HCT116 (cell line): ENCODE measurements at regions not wholly inside any gene's neighbourhood (a gene's known extent, or its start where the extent isn't known, plus 50 kb on each side); places are given as distances from the start of the nearest gene placed in this dataset.

ENCODE experiments used
- ATAC-seq: fragments of 200-7000 bp; cut with Tn5 transposase; 2 replicates; pipeline ENCODE4 v1.9.1; 2020; ENCODE audit warnings: mild to moderate bottlenecking, moderate library complexity
- BruUV-seq: library from RNA; stranded (reverse); fragments of 400-500 nt; replicated peaks from 2 replicates; lab custom pipeline; 2021; lab: Mats Ljungman, UMichigan
- CTCF ChIA-PET: fragments of 300-600 bp; sonication (Branson Sonifier 250); formaldehyde crosslinking; loops from one replicate; lab custom pipeline; 2021; ENCODE audit warnings: antibody characterized with exemption; lab: Charles Lee
- POLR2A ChIA-PET: fragments of 300-600, 350-600 bp; sonication (Branson Sonifier 250); formaldehyde crosslinking; loops from one replicate; lab custom pipeline; 2021; ENCODE audit warnings: antibody characterized with exemption; lab: Charles Lee
- RAD21 ChIA-PET, 2 experiments: fragments of 300-600 bp; sonication (Branson Sonifier 250); formaldehyde crosslinking; loops; one replicate each; lab custom pipeline; 2023; ENCODE audit warnings: low total read pairs in 2 of 2; ENCODE audit not compliant: uncharacterized antibody in 2 of 2, unreplicated experiment in 2 of 2, low non-redundant PET in 1 of 2; lab: Charles Lee
- DNase-seq: peaks from one replicate; pipeline ENCODE4 v3.0.0-alpha.2; 2010; ENCODE audit warnings: low read depth, low spot score
- H2AFZ ChIP-seq: fragments of 200-600 bp; shearing (Covaris generic), sonication (generic); 2 replicates; pipeline ENCODE4 v1.6.1; 2017; ENCODE audit warnings: low read depth, mixed run types, mixed read lengths, antibody characterized with exemption, low read length; ENCODE audit not compliant: poor library complexity, severe bottlenecking
- H3K27ac ChIP-seq: 2 replicates; pipeline ENCODE4 v1.5.1; 2012; ENCODE audit warnings: low read depth, low read length
- H3K27me3 ChIP-seq: fragments of 200-600 bp; sonication (generic); 2 replicates; pipeline ENCODE4 v1.6.1; 2016; ENCODE audit warnings: mixed run types, low read length, mixed read lengths; ENCODE audit not compliant: insufficient read depth
- H3K36me3 ChIP-seq, 2 experiments: fragments of 200-500 bp in 1 of 2; fragments of 200-600 bp in 1 of 2; sonication (Bioruptor generic) in 1 of 2; sonication (generic) in 1 of 2; 2 replicates each; pipeline versions ENCODE4 v1.5.1 to v1.6.1; 2014 to 2016; ENCODE audit warnings: low read length in 2 of 2, inconsistent platforms in 1 of 2, mixed read lengths in 1 of 2, mixed run types in 1 of 2; ENCODE audit not compliant: insufficient read depth in 2 of 2, control insufficient read depth in 1 of 2
- H3K4me1 ChIP-seq, 2 experiments: fragments of 200-600 bp in 1 of 2; sonication (generic) in 1 of 2; 2 replicates each; pipeline versions ENCODE4 v1.5.1 to v1.6.1; 2012 to 2017; ENCODE audit warnings: low read length in 2 of 2, inconsistent platforms in 1 of 2, mild to moderate bottlenecking in 1 of 2, mixed read lengths in 1 of 2, mixed run types in 1 of 2, moderate library complexity in 1 of 2; ENCODE audit not compliant: insufficient read depth in 2 of 2, control insufficient read depth in 1 of 2
- H3K4me2 ChIP-seq: fragments of 200-600 bp; sonication (generic); 2 replicates; pipeline ENCODE4 v1.6.1; 2017; ENCODE audit warnings: mixed run types, low read length, mixed read lengths
- H3K4me3 ChIP-seq, 2 experiments: fragments of 200-600 bp in 1 of 2; sonication (generic) in 1 of 2; replicated peaks in 1 of 2; 2 replicates each; pipeline ENCODE4 v1.5.1; 2011 to 2016; ENCODE audit warnings: low read length in 2 of 2, control low read depth in 1 of 2, low read depth in 1 of 2, mild to moderate bottlenecking in 1 of 2, mixed read lengths in 1 of 2, mixed run types in 1 of 2
- H3K79me2 ChIP-seq: fragments of 200-600 bp; sonication (generic); 2 replicates; pipeline ENCODE4 v1.6.1; 2017; ENCODE audit warnings: mild to moderate bottlenecking, mixed run types, low read length, moderate library complexity, mixed read lengths; ENCODE audit not compliant: insufficient read depth
- H3K9ac ChIP-seq: fragments of 200-600 bp; sonication (generic); 2 replicates; pipeline ENCODE4 v1.6.1; 2016; ENCODE audit warnings: low read length, mixed read lengths
- H3K9me2 ChIP-seq: fragments of 200-600 bp; sonication (generic), shearing (Covaris generic); 2 replicates; pipeline ENCODE4 v1.6.1; 2017; ENCODE audit warnings: mixed run types, mild to moderate bottlenecking, moderate library complexity; ENCODE audit not compliant: insufficient read depth
- H3K9me3 ChIP-seq, 2 experiments: fragments of 200-500 bp in 1 of 2; fragments of 200-600 bp in 1 of 2; sonication (Bioruptor generic) in 1 of 2; sonication (generic) in 1 of 2; 2 replicates each; pipeline ENCODE4 v1.6.1; 2014 to 2017; ENCODE audit warnings: low read length in 2 of 2, mixed read lengths in 2 of 2, inconsistent platforms in 1 of 2, low read depth in 1 of 2, mild to moderate bottlenecking in 1 of 2, mixed run types in 1 of 2, moderate library complexity in 1 of 2; ENCODE audit not compliant: control insufficient read depth in 1 of 2, insufficient read depth in 1 of 2
- H4K20me1 ChIP-seq: fragments of 200-600 bp; sonication (generic), shearing (Covaris generic); 2 replicates; pipeline ENCODE4 v1.6.1; 2017; ENCODE audit warnings: mixed run types, mild to moderate bottlenecking, moderate library complexity; ENCODE audit not compliant: insufficient read depth
- CEBPB ChIP-seq: IDR thresholded peaks from 2 replicates; pipeline ENCODE4 v1.6.1; 2012; ENCODE audit warnings: low read depth
- FOSL1 ChIP-seq: IDR thresholded peaks from 2 replicates; pipeline ENCODE4 v1.6.1; 2012; ENCODE audit warnings: low read depth
- JUND ChIP-seq: IDR thresholded peaks from 2 replicates; pipeline ENCODE4 v1.6.1; 2012
- MAX ChIP-seq: IDR thresholded peaks from 2 replicates; pipeline ENCODE4 v1.6.1; 2012
- POLR2A ChIP-seq: IDR thresholded peaks from 2 replicates; pipeline ENCODE4 v1.7.0; 2011; ENCODE audit warnings: borderline replicate concordance; ENCODE audit not compliant: insufficient read depth, insufficient read length; ENCODE audit errors: extremely low read depth
- TCF7L2 ChIP-seq: IDR thresholded peaks from 2 replicates; pipeline ENCODE4 v1.7.0; 2011; ENCODE audit warnings: borderline replicate concordance, inconsistent platforms; ENCODE audit not compliant: insufficient read depth, insufficient read length; ENCODE audit errors: extremely low read depth
- ZBTB33 ChIP-seq: IDR thresholded peaks from 2 replicates; pipeline ENCODE4 v1.6.1; 2011; ENCODE audit warnings: mild to moderate bottlenecking, low read length, moderate library complexity; ENCODE audit not compliant: insufficient replicate concordance; ENCODE audit errors: extremely low read depth
- ZFX ChIP-seq: fragments of 450-650 bp; IDR thresholded peaks from 2 replicates; pipeline ENCODE4 v1.6.1; 2017
- intact Hi-C: fragments of 100-400 bp; cut with micrococcal nuclease; formaldehyde crosslinking; loops from 2 replicates; pipeline ENCODE4 v1.10.0; 2022

GRCh38 chr4:108432418-108432817, 188.0 kb upstream of the RPL34 start:
- Histone ChIP-seq H3K9me3 (no peaks in the 10 kb centered on the region), H3K36me3 (no peaks in the 10 kb centered on the region), H3K9me2 (no peaks in the 10 kb centered on the region), H3K79me2 (no peaks in the 10 kb centered on the region), H3K27me3 (no peaks in the 10 kb centered on the region), H4K20me1 (no peaks in the 10 kb centered on the region), H3K4me2 (no peak overlapping the region), H3K4me3 (no peak overlapping the region), H2AFZ (no peak overlapping the region), H3K9ac (no peak overlapping the region), H3K4me1 (no peaks in the 10 kb centered on the region), H3K27ac (no peak overlapping the region)
- ChIA-PET POLR2A (no interaction called here), CTCF (no interaction called here), RAD21 (no interaction called here)
- BruUV-seq, result no TSS peak
- ATAC-seq, result no peak
- intact Hi-C loops, result no loop called here
- no peak for TF ChIP-seq POLR2A
- no peak for TF ChIP-seq FOSL1
- DNase-seq, result no peak

DNA sequence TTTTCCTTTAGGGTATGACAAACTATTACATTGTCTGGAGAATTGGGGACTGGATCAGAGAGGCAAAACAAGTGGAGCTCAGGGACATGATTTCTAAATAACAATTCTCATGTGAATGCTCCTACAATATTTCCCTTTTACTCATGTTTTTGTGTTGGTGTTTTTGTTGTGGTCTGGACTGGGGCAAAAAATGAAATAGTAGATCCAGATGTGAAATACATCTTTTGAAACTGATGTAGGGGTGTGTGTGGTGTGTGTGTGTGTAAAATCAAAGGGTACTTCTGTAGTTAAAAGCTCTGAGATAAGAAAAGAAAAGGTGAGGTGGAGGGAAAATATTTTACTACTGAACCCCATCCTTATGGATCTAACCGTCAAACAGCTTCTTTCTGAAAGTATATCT, 188.4 kb upstream of the RPL34 start:
- H3K36me3 ChIP-seq, result no peaks in the 10 kb centered on the region
- POLR2A ChIA-PET, result interaction anchor here (0.6 kb wide), 1 partner anchor 394 kb away, joined by 4 read pairs; no protein-coding TSS in a partner anchor

More for the DNA sequence above, 188.4 kb upstream of the RPL34 start:
- H3K4me3 ChIP-seq, result no peak overlapping the region
- H3K9ac ChIP-seq, result no peak overlapping the region
- no peak overlapping the region for H2AFZ ChIP-seq
- H3K9me3 ChIP-seq, result no peaks in the 10 kb centered on the region
- no peaks in the 10 kb centered on the region for H3K27me3 ChIP-seq
- no peaks in the 10 kb centered on the region for H3K79me2 ChIP-seq
- no peaks in the 10 kb centered on the region for H3K4me1 ChIP-seq
- intact Hi-C loops, result no loop called here
- no peaks in the 10 kb centered on the region for H3K9me2 ChIP-seq
- H4K20me1 ChIP-seq, result no peaks in the 10 kb centered on the region
- ChIA-PET CTCF (no interaction called here), RAD21 (no interaction called here)
- TF ChIP-seq ZFX, result no peak
- no peak for TF ChIP-seq ZBTB33
- no peak for TF ChIP-seq CEBPB
- no peak for TF ChIP-seq MAX
- TF ChIP-seq TCF7L2, result no peak
- TF ChIP-seq POLR2A, result no peak
- TF ChIP-seq JUND, result no peak
- no peak overlapping the region for H3K4me2 ChIP-seq
- ATAC-seq (no peak), DNase-seq (no peak)
- no TSS peak for BruUV-seq
- no peak overlapping the region for H3K27ac ChIP-seq
